HepG2 (cell line): ENCODE measurements at regions not wholly inside any gene's neighbourhood (a gene's known extent, or its start where the extent isn't known, plus 50 kb on each side); places are given as distances from the start of the nearest gene placed in this dataset.

Experiments used
- ATAC-seq: fragments of 200-7000 bp; cut with Tn5 transposase; 3 replicates; pipeline ENCODE4 v1.9.1; 2020; ENCODE audit warnings: mild to moderate bottlenecking, moderate library complexity
- BruUV-seq: library from RNA; stranded (reverse); fragments of 400-500 nt; replicated peaks from 2 replicates; lab custom pipeline; 2021; lab: Mats Ljungman, UMichigan
- CTCF ChIA-PET: fragments of 300-600 bp; formaldehyde crosslinking; extraction: SDS; loops from one replicate; lab custom pipeline; 2021; ENCODE audit warnings: low total read pairs, inconsistent platforms, low intra/inter-chr PET ratio; lab: Yijun Ruan, JAX
- POLR2A ChIA-PET: fragments of 350-600 bp; sonication (Branson Sonifier 250); formaldehyde crosslinking; loops from one replicate; lab custom pipeline; 2020; ENCODE audit warnings: antibody characterized with exemption, inconsistent platforms; lab: Yijun Ruan, JAX
- DNase-seq: peaks from one replicate; pipeline ENCODE4 v3.0.0-alpha.2; 2015; ENCODE audit warnings: low spot score
- FAIRE-seq: peaks from 3 replicates; lab custom pipeline; 2011; peaks lifted over from hg19 to GRCh38; lab: Jason Lieb, UNC
- H2AFZ ChIP-seq: one replicate; pipeline ENCODE4 v1.6.1; 2011; ENCODE audit warnings: low read length, inconsistent platforms
- H3K27ac ChIP-seq: fragments of 300-600 bp; 3 replicates; pipeline ENCODE4 v1.8.0; 2011; ENCODE audit warnings: mixed run types, mild to moderate bottlenecking, mixed read lengths, low read length, inconsistent platforms; ENCODE audit not compliant: insufficient read depth; ENCODE audit errors: extremely low read length
- H3K27me3 ChIP-seq, 2 experiments: fragments of 200-600 bp in 1 of 2; 2 replicates in 1 of 2; 3 replicates in 1 of 2; pipeline versions ENCODE4 v1.6.0 to v1.8.0; 2011; ENCODE audit warnings: low read length in 2 of 2, mild to moderate bottlenecking in 2 of 2, moderate library complexity in 2 of 2, inconsistent platforms in 1 of 2; ENCODE audit not compliant: insufficient read depth in 2 of 2, control insufficient read depth in 1 of 2
- H3K36me3 ChIP-seq, 2 experiments: fragments of 200-600 bp in 1 of 2; replicated peaks in 1 of 2; 2 replicates in 1 of 2; 3 replicates in 1 of 2; pipeline versions ENCODE4 v1.5.1 to v1.8.0; 2011; ENCODE audit warnings: low read length in 2 of 2, inconsistent platforms in 1 of 2; ENCODE audit not compliant: insufficient read depth in 2 of 2, control insufficient read depth in 1 of 2
- H3K4me1 ChIP-seq: 2 replicates; pipeline ENCODE4 v1.5.1; 2012; ENCODE audit warnings: low read length, inconsistent platforms; ENCODE audit not compliant: insufficient read depth
- H3K4me2 ChIP-seq: 2 replicates; pipeline ENCODE4 v1.6.0; 2011; ENCODE audit warnings: low read depth, low read length, inconsistent platforms
- H3K4me3 ChIP-seq, 3 experiments: fragments of 200-600 bp in 1 of 3; sonication (generic), shearing (Covaris generic) in 1 of 3; replicated peaks in 1 of 3; 2 replicates each; pipeline ENCODE4 v1.5.1; 2011 to 2016; ENCODE audit warnings: low read length in 3 of 3, inconsistent platforms in 2 of 3, low read depth in 2 of 3, mild to moderate bottlenecking in 2 of 3, control low read depth in 1 of 3, mixed read lengths in 1 of 3; ENCODE audit not compliant: insufficient read depth in 1 of 3
- H3K79me2 ChIP-seq: one replicate; pipeline ENCODE4 v1.6.1; 2011; ENCODE audit warnings: low read length, inconsistent platforms; ENCODE audit not compliant: insufficient read depth
- H3K9ac ChIP-seq: 2 replicates; pipeline ENCODE4 v1.6.0; 2011; ENCODE audit warnings: mild to moderate bottlenecking, low read depth, low read length, inconsistent platforms; ENCODE audit not compliant: insufficient read depth
- H3K9me3 ChIP-seq: 2 replicates; pipeline ENCODE4 v1.5.1; 2012; ENCODE audit warnings: mild to moderate bottlenecking, low read length
- H4K20me1 ChIP-seq: 2 replicates; pipeline ENCODE4 v1.6.0; 2011; ENCODE audit warnings: inconsistent platforms, mild to moderate bottlenecking, low read length, moderate library complexity; ENCODE audit not compliant: insufficient read depth
- AFF4 ChIP-seq: sonication (generic); formaldehyde crosslinking; IDR thresholded peaks from 2 replicates; pipeline ENCODE4 v1.4.0; 2020; ENCODE audit warnings: missing genetic modification reagents
- CREB3 ChIP-seq: sonication (generic); formaldehyde crosslinking; IDR thresholded peaks from 2 replicates; pipeline ENCODE4 v1.5.0; 2020; ENCODE audit warnings: missing genetic modification reagents
- HIVEP1 ChIP-seq: sonication (generic); formaldehyde crosslinking; IDR thresholded peaks from 2 replicates; pipeline ENCODE4 v1.4.0; 2020; ENCODE audit warnings: mild to moderate bottlenecking, missing genetic modification reagents
- HOXA5 ChIP-seq: sonication (generic); formaldehyde crosslinking; IDR thresholded peaks from 2 replicates; pipeline ENCODE4 v1.4.0; 2020; ENCODE audit warnings: missing genetic modification reagents
- MEIS2 ChIP-seq: sonication (generic); formaldehyde crosslinking; IDR thresholded peaks from 2 replicates; pipeline ENCODE4 v1.9.0; 2021; ENCODE audit warnings: mild to moderate bottlenecking, missing genetic modification reagents
- MYC ChIP-seq: sonication (generic); formaldehyde crosslinking; IDR thresholded peaks from 2 replicates; pipeline ENCODE4 v1.9.0; 2021; ENCODE audit warnings: missing genetic modification reagents, borderline replicate concordance
- NFKB2 ChIP-seq: sonication (generic); formaldehyde crosslinking; IDR thresholded peaks from 2 replicates; pipeline ENCODE4 v1.4.0; 2020; ENCODE audit warnings: missing genetic modification reagents, borderline replicate concordance
- SALL2 ChIP-seq: sonication (generic); formaldehyde crosslinking; IDR thresholded peaks from 2 replicates; pipeline ENCODE4 v1.8.1; 2023; ENCODE audit warnings: mild to moderate bottlenecking, missing genetic modification reagents, inconsistent platforms
- SP140L ChIP-seq: sonication (generic); formaldehyde crosslinking; IDR thresholded peaks from 2 replicates; pipeline ENCODE4 v1.4.0; 2020; ENCODE audit warnings: missing genetic modification reagents, borderline replicate concordance
- ZNF468 ChIP-seq: sonication (generic); formaldehyde crosslinking; IDR thresholded peaks from 2 replicates; pipeline ENCODE4 v1.8.0; 2022; ENCODE audit warnings: mild to moderate bottlenecking, moderate library complexity, missing genetic modification reagents
- ZNF543 ChIP-seq: sonication (generic); formaldehyde crosslinking; IDR thresholded peaks from 2 replicates; pipeline ENCODE4 v1.4.0; 2020; ENCODE audit warnings: mild to moderate bottlenecking, missing genetic modification reagents
- ZNF740 ChIP-seq: sonication (generic); formaldehyde crosslinking; IDR thresholded peaks from 2 replicates; pipeline ENCODE4 v1.4.0; 2020; ENCODE audit warnings: missing genetic modification reagents
- ZNF850 ChIP-seq: sonication (generic); formaldehyde crosslinking; conservative IDR thresholded peaks from 2 replicates; pipeline ENCODE4 v1.9.0; 2021; ENCODE audit warnings: mild to moderate bottlenecking, missing genetic modification reagents
- ZSCAN31 ChIP-seq: sonication (generic); formaldehyde crosslinking; IDR thresholded peaks from 2 replicates; pipeline ENCODE4 v1.5.0; 2020; ENCODE audit warnings: low read depth, mild to moderate bottlenecking, missing genetic modification reagents
- in situ Hi-C: cut with HindIII; loops from 2 replicates; pipeline ENCODE4 v1.10.0; 2017; ENCODE audit warnings: low pct_unique_long_range_greater_than_20kb; ENCODE audit not compliant: extremely low pct_ligation_motif_present
- intact Hi-C: fragments of 100-400 bp; cut with micrococcal nuclease; formaldehyde crosslinking; loops from one replicate; pipeline ENCODE4 v1.10.0; 2022; ENCODE audit not compliant: unreplicated experiment

GRCh38 chr4:3877236-3877635 lies 111.1 kb downstream of the ADRA2C start:
- Histone ChIP-seq H3K9me3 (peaks cover 11% of the 10 kb centered on the region), H3K27me3 (peaks cover 0 to 22% of the 10 kb centered on the region in 2 experiments; a peak in 2 of 5 replicates), H3K36me3 (no peaks in the 10 kb centered on the region), H3K27ac (no peak overlapping the region), H3K4me3 (no peak overlapping the region), H3K9ac (no peak overlapping the region), H2AFZ (no peak overlapping the region), H3K4me2 (no peak overlapping the region), H4K20me1 (no peaks in the 10 kb centered on the region), H3K79me2 (no peaks in the 10 kb centered on the region), H3K4me1 (peaks cover 26% of the 10 kb centered on the region)
- ChIA-PET CTCF (no interaction called here), POLR2A (interaction anchor here (2.1 kb wide), 1 partner anchor 112 kb away, joined by 5 read pairs; no protein-coding TSS in a partner anchor)
- in situ Hi-C loops (no loop called here), intact Hi-C loops (loop anchor here (5.0 to 10.0 kb wide), 2 partner anchors 52 to 95 kb away; no protein-coding TSS in a partner anchor)
- BruUV-seq = no TSS peak
- TF ChIP-seq CREB3 (CRISPR knock-in tag) (no peak), SALL2 (CRISPR knock-in tag) (no peak), ZNF850 (CRISPR knock-in tag) (no peak), HOXA5 (CRISPR knock-in tag) (no peak), MYC (no peak), MEIS2 (CRISPR knock-in tag) (no peak), ZNF468 (CRISPR knock-in tag) (no peak), SP140L (CRISPR knock-in tag) (no peak), ZSCAN31 (CRISPR knock-in tag) (no peak), AFF4 (no peak), HIVEP1 (CRISPR knock-in tag) (no peak), ZNF543 (CRISPR knock-in tag) (no peak), NFKB2 (no peak), ZNF740 (CRISPR knock-in tag) (no peak)
- DNase-seq (no peak), ATAC-seq (no peak), FAIRE-seq (no peak)
